GM21360 (cell line): ENCODE measurements at regions not wholly inside any gene's neighbourhood (a gene's known extent, or its start where the extent isn't known, plus 50 kb on each side); places are given as distances from the start of the nearest gene placed in this dataset.

Experiments used
- ATAC-seq: cut with Tn5 transposase; IDR thresholded peaks from one replicate; pipeline ENCODE4 v1.9.1; 2021; ENCODE audit warnings: mild to moderate bottlenecking, moderate library complexity; ENCODE audit not compliant: unreplicated experiment

DNA sequence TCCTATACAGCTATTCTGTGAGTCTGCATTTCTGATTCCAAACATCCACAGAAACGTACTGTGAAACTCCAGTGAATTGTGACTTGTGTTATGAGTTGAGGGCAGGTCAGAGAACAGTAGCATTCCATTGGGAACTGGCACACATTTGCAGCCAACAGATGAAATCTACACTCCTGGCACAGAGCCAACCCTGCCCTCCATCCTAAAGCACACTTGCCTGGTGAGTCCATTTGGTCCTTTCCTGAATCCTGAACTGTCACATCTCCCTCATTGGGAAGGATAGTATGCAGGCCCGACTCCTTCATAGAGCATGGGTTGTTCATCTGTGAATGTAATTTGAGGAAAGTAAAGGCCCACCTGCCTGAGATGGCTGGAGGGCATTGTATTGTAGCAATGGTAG is 314.3 kb upstream of the RASGRP1 start:
- ATAC-seq, result no peak

DNA sequence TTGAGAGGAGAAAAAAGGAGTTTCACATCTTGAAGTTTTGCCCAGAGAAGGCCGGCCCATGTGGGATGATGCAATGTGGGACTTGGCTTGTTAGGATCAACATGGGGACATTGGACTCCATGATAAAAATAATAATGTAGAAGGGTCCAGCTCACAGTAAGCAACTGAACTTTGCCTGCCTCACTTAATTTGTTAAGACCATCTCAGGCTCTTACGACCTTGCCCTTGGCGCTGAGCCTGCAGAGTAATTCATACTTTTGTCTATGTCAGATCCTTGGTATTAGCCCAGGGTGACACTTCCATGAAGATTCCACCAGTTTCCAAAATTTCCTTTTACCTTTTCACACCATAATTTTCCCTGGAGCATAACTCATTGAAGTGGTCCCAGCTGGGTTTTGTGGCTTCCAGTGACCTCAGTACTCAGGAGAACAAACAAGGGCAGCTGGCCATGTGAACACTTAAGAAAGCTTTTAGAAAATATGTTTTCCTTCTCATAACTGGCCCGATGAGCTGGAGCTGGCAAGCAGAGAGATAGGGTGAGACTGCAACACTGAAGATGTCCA is 315.4 kb upstream of the RASGRP1 start:
- ATAC-seq, result no peak

DNA sequence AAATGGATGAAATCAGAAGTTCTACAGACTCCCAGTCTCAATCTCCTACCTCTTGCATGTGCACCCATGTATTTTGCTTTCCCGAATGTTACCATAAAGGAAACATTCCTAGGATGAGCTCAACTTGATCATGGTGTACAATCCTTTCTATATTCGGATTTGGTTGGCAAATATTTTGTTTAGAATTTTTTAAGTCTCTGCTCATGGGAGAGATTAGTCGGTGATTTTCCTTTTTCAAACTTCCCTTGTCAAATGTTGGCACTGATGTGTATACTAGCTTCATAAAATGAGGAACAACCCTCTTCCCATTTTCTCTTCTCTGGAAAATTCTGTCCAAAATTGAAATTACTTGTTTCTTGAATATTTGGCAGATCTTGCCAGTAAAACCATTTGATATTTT is 317.6 kb upstream of the RASGRP1 start:
- ATAC-seq, result no peak

DNA sequence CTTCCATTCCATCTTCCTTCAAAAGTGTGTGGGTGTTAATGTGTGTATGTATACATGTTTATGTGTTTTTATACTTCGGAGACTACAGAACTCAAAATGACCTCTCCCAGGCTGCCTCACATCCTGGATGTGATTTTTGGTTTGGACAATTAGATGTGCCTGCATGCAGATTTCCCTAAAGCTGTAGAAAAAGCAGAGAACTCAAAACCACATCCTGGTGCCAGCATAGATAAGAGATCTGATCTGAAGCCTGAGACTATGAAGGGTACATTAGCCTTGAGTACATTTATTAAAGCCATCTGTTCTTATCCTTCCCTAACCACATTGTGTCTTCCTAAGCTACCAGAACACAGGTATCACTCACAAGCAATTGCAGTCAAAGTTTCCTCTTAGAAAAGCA is 319.4 kb upstream of the RASGRP1 start:
- ATAC-seq, result no peak

DNA sequence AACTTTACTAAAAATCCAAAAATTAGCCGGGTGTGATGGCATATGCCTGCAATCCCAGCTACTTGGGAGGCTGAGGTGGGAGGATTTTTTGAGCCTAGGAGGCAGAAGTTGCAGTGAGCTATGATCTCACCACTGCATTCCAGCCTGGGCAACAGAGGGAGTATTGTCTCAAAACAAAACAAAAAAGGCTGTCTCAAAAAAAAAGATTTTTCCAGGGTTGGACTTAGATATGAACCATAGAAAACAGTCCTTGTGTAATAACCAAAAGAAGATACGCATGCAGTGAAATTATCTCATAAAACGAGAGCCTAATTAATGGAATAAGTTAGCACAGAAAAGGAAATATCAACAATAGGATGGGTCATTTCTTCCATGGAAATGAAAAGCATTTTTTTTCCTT is 320.4 kb upstream of the RASGRP1 start:
- no peak for ATAC-seq

DNA sequence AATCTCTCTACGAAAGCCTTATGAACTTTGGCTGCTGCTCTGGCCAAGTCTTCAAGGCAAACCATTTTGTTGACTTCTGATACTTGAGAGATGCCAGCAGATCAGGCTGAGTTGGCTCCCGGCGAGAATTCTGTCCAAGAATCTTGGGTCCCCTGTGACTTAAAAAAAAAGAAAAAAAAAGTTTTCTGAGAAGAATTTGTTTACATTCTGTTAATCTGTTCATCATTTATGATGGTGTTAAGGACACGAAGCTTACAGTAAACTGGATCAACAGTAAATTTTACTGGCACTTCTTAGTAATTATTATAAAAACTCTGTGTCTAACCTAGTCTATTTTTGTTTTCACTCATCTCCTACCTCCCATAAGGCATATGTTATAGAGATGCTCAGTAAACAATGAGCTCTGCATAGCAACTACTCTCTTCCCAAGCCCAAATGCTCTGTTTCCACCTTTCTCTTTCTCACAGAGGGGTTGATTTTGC is 320.9 kb upstream of the RASGRP1 start:
- ATAC-seq, result no peak

DNA sequence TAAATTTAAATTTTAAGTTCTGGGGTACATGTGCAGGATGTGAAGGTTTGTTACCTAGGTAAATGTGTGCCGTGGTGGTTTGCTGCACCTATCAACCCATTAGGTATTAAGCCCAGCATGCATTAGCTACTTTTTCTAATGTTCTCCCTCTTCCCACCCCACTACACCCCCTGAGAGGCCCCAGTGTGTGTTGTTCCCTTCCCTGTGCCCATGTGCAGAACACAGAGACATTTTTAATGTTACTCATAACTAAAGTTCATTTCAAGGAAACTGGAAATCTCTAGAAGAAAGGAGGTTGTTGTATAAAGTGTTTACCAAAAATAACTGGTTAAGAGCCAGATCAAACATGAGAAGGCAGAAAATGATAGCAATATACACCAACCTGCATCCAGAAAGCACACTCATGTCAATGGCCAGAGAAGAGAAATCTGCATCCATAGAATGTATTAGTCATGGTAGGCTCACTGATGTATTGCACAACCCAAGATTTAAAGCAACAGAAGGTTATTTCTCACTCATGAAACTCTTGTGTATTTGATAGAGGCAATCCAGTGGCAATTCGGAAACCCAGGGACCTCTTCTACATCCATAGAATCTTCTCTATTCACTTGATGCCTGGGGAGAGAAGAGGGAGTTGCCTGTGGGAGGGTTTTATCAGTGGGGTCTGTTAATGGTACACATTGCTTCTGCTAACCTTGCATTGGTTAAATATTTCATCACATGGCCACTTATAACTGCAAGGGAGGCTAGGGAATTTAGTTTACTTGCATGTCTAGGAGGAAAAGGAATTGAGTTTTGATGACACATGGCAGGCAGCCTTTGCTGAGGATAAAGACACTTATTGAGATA is 321.9 kb upstream of the RASGRP1 start:
- ATAC-seq, result no peak

DNA sequence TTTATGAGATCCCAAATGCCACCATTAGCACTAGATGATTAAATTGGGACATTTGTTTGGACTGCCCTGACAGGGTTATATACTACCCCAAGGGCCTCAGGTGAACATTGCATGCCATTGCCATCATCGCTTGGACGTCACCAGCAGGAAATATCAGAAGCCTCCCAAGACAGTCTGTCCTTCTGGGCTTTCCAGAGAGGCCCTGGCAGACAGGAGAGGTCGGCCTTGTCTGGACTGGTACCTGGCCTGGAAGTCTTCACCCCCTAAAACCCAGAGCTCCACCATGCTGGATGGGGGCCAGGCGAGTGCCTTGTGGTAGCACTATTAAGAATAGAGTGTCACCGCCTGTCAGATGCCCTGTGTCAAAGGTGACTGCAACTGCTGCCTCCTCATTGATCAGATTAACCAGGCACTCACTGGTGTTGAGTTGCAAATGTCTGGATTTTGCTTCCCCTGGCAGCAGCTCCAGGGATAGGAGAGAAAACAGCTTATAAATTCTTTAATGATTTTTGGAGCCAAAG is 324.1 kb upstream of the RASGRP1 start:
- ATAC-seq, result no peak

DNA sequence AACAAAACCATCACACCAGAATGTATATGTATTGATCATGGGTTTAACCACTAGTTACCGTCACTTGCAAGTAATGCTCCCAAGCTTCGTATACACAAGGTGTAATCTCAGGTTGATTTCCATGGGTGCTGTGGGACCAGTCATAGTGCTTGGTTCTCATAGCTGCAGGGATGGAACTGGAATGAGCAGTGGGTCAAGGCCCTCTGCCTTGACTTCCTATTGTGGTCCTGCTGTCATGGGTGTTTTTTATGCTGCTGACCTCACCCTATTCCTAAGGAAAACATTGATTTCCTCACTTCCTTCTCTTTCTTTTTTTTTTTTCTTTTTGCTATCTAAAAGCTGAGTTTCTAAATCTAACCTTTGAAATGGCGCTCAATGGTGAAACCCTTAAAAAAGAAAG is 325.6 kb upstream of the RASGRP1 start:
- no peak for ATAC-seq

DNA sequence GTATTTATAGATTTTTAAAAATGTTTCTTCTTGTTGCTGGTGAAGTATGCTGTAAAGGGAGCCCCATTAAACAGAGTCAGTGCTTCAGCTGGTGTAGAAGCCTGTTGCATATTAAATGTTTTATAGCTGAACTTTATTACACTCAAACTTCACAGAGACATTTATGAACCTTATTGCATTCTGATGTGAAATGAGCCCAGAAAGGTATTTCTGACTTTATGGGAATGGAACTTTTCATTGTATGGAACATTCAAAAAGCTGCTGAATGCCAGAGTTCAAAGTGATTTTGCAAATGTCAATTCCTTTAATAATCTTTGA is 329.3 kb upstream of the RASGRP1 start:
- ATAC-seq, result no peak

DNA sequence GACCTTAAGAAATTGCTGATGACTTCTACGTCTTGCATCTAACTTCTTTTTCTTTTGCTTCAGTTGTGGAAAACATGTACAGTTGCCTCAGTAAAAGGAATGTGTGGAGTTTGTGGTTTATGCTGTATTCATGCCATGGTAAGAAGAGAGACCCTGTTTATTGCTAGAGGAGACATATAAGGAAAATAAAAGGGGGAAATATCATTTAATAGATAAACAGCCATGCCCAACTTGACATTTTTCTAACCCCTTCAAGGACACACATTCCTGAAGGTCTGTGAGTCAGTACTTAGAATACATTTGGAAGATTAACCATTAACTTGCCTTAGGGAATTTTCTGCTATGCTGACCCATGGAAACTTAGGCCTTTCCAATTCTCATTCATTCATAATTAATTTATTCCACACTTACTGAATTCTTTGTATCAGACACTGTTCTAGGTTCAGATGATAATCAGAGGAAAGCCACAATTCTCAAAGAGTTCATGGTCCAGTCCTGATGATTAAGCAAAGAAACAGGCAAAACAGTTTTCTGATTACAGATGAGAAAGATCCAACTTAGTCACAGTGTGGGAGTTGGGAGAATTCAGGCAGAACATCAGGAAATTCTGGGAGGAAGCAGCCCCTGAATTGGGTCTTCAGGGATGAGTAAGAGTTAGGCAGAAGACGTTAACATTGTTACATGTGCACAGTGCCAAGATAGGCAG is 329.8 kb upstream of the RASGRP1 start:
- ATAC-seq, result no peak

DNA sequence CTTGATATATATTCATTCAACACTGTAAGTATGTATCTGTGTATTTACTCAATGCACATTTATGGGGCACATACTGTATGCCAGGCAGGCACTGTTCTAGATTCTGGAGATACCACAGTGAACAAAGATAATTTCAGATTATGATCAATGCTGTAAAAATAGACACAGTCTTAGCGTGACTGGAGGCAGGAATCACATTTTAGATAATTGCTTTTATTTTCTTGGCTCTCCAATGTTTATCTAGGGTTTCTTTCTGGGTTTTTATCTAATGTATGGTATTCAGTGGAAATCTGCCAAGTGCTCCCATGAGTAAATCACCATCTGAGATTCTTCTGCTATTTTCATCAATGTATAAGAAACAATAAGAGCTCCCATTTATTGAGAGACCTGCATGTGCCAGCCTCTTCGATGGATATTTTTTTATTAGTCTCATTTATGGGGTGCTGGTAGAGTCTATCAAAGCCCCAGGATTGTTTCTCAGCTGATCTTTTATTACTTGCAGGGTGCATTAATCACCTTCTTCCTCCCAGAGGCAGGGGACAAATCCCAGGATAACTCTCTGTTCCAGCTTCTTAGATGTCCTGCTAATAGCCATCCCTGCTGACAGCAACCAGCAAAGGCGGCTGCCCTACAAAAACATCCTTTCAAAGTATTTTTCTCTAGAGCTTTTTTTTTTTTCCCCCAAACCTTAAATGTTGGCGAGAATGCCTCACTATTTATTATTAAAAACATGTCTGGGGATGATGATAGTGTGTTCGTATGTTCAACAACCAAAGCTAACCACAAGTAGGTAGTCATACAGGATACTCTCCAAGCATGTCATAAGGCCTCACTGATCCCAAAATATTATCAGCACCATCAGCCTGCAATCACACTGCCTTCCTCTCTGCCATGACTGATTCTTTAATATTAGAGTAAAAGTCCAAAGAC is 331.0 kb upstream of the RASGRP1 start:
- ATAC-seq, result no peak

DNA sequence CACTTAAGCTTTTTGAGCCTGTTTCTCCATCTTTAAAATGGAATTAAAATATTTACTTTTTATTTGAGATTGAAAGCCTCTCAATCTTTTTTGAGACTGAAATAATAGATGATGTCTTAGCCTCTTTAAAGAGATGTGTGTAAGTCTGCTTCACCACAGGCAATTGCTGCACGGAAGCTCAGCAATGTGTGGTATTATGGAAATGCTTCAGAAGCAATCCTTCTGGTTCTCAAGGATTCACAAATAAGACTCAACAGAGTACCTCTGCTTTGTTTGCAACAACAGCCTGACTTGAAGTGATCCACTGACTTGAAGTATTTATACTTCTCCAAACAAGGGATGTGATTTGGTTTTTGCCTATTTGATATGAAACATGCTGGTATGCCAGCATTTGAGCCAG is 332.0 kb upstream of the RASGRP1 start:
- no peak for ATAC-seq

DNA sequence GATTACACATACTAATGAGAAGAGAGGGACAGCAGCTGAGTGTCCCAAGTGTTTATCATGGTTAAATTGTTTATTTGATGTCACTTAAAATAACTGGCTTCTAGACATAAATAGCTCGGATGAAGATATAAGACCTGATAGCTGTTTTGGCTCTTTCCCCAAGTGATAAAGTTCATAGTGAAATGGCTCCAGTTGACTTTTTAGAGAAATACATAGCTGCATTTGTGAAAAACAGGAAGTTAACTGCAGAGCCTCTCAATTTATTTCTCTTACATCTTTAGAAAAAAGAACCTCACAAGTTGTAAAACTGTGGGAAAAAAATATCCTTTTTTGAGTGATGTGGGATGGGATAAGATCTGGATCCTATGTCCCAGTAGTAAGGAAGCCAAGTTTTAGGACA is 332.9 kb upstream of the RASGRP1 start:
- no peak for ATAC-seq

DNA sequence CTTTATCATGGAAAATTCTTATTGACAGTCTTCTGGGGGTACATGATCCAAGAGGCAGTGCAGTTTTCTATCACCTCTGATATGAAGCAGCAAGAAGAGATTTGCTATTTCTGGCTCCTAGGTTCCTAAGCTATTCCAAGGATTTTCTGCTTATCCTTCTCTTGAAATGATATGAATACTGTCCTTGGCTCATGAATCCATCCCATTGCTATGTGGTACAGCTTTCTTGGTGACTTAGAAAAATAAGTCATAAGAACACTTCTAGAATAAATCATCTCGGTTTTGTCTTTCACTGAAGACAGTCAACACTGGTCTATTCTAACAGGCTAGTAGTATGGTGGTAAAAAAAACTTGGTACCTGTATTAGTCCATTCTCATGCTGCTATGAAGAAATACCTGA is 333.6 kb upstream of the RASGRP1 start:
- ATAC-seq, result no peak

DNA sequence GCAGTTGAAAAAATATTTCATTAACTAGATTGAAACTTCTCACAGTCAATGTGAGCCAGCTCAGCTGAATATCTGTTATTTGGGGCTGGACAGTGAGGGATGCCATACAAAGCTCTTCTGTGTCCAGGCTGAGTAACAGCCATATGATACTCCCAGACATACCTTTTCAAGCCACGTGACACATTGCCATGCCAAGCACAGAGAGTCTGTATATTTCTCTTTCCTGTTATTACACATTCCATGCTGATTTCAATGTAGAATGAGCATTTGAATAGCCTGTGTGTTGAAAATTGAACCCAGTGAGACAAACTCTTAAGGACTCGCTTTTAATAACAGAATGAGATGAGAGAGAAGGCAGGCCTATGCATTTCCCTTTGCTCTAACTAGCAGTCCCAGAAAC is 334.7 kb upstream of the RASGRP1 start:
- no peak for ATAC-seq

DNA sequence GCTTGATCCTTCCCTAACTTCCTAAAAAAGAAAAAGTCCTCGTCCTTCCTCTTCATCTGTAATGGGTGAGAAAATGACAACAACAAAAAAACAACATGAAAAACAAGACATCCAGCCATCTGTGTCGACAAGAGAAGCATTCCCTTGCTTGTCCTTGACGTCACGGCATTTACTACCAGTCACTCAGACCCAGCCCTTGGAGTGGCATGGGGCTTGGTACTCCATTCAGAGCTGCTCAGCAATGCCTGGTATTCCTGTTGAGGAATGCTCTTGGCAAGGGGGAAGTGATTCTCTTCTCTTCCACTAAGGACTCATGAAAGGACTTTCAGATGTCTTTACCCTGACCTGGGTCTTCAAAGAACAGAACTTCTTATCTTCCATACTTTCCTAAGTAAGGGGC is 339.7 kb upstream of the RASGRP1 start:
- ATAC-seq, result no peak

DNA sequence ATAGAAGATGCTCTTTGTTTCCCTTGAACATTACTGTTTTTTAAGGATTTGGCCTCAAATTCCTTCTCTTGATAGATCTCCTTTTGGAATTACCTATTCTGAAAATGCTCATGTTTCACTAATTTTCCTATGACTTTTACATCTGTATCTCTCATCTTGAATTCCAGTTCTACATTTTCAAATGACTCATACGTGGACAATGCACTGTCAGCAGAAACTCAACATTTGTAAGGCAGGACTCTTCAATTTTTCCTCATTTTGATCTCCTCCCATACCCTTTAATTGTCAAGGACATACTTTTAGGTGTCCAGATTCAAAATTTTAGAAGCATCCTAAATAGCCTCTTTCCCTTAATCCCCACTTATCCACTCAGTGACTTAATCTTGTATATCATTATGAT is 341.0 kb upstream of the RASGRP1 start:
- no peak for ATAC-seq

DNA sequence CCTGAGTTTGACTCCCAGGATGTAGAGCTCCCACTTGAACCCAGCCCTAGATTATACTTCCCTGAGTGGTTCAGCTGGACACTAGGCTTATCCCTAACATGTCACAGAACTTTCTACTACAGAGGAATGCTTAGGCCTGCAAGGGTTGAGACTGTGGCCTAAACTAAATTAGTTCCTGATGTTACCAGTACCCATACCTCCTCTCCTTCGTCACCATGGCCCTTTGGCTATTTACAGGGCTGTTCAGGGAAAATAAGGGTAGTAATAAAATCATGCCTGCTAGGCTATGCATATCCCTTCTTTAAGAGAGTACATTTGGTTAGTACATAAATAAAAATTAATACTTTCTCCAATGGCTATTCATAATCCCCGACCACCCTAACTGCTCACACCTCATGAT is 356.4 kb upstream of the RASGRP1 start:
- no peak for ATAC-seq

DNA sequence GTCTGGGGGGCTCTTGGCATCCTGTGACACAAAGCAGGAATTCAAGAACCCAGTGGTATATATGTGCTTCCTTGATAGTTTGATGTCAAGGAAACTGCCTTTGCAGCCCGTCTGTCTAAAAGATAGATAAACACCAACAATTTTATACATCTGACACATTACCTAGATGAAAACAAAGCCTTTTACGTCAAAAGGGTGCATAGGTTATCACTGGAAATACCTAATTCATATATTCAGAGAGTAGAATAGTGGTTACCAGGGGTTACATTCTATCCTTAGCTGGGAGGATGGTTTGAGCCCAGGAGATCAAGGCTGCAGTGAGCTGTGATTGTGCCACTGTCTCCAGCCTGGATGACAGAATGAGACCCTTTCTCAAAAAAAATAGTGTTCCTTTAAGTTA is 356.9 kb upstream of the RASGRP1 start:
- ATAC-seq, result no peak

DNA sequence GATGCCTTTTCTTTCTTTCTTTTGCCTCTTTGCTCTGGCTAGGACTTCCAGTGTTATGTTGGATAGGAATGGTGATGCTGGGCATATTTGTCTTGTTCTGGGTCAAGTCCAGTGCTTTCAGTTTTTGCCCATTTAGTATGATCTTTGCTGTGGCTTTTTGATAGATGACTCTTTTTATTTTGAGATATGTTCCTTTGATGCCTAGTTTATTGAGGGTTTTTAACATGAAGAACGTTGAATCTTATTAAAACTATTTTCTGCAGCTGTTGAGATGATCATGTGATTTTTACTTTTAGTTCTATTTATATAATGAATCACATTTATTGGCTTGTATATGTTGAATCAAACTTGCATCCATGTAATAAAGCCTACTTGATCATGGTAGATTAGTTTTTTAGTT is 363.8 kb upstream of the RASGRP1 start:
- ATAC-seq, result no peak
